Spleen (tissue), 7 donors: ENCODE measurements at regions not wholly inside any gene's neighbourhood (a gene's known extent, or its start where the extent isn't known, plus 50 kb on each side); places are given as distances from the start of the nearest gene placed in this dataset.

Experiments
- POLR2A ChIP-seq, 3 donors: fragments of 450-650 bp; IDR thresholded peaks; one replicate each; pipeline ENCODE4 v1.5.1; 2017; ENCODE audit warnings: antibody characterized with exemption in 3 of 3, mild to moderate bottlenecking in 1 of 3
- POLR2AphosphoS5 ChIP-seq, 3 donors: sonication (generic); formaldehyde crosslinking; IDR thresholded peaks; one replicate each; pipeline ENCODE4 v1.5.1; 2017; ENCODE audit warnings: antibody characterized with exemption in 3 of 3
- TF ChIP-seq, protein P1 (sequence below), 11 experiments: fragments of 200-600 bp in 7 of 11; fragments of 450-650 bp in 4 of 11; sonication (generic) in 4 of 11; IDR thresholded peaks in 8 of 11; conservative IDR thresholded peaks in 3 of 11; 1 replicate in 7 of 11; 2 replicates in 4 of 11; pipeline versions ENCODE4 v1.4.0 to v1.8.0; 2016 to 2021; ENCODE audit warnings: antibody characterized with exemption in 11 of 11, inconsistent platforms in 4 of 11, mild to moderate bottlenecking in 1 of 11
- donor health status: DM: no; HTN: no; CAD: no; lungs with moderate emphysema.
- donor health status: DM: no; HTN: no; CAD: no.
- donor health status: DM: no; HTN: no; CAD: no.

DNA sequence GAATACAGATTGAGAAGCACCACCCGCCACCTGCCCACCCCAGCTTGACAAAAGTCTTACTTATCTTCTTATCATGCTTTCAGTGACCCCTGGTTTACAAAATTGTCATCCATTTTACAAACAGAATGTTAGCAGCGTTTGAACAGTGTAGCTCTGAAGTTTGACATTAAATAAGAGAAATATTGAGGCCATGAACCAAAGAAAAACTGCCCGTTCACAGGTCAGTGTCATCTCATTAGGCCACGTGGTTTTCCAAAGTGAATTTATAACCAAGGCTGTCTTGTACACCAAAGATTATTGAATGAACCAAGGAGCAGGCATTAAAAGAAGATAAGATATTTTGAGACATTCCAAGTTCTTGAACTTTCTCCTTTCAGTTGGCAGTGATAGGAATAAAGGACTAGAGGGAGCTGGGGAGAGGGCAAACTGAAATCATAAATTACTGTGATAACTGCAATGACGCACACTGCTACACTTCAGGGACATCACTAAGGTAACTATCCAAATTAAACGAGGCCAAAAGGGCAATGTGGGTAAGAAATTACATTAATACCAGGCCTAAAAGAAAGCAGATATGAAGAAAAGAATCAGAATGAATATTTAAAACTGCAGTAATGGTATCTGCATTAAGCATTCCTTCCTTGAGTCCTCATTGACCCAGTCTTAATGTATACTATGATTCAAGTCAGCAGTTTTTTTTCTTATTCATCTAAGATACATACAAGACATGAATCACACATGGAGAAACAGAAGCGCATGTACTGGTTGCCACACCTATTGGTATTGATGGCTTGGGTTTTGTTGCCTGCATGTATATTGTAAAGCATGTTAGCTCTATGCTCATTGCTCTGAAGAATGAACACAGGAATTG is 159.8 kb upstream of the ARG1 start:
- TF ChIP-seq, protein P1, sequence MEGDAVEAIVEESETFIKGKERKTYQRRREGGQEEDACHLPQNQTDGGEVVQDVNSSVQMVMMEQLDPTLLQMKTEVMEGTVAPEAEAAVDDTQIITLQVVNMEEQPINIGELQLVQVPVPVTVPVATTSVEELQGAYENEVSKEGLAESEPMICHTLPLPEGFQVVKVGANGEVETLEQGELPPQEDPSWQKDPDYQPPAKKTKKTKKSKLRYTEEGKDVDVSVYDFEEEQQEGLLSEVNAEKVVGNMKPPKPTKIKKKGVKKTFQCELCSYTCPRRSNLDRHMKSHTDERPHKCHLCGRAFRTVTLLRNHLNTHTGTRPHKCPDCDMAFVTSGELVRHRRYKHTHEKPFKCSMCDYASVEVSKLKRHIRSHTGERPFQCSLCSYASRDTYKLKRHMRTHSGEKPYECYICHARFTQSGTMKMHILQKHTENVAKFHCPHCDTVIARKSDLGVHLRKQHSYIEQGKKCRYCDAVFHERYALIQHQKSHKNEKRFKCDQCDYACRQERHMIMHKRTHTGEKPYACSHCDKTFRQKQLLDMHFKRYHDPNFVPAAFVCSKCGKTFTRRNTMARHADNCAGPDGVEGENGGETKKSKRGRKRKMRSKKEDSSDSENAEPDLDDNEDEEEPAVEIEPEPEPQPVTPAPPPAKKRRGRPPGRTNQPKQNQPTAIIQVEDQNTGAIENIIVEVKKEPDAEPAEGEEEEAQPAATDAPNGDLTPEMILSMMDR (IDR thresholded peaks at IDR 0.05 in 8 of 11, conservative IDR thresholded peaks at IDR 0.05 in 3 of 11) = no peak
- TF ChIP-seq POLR2A (IDR thresholded peaks at IDR 0.05) (no peak), POLR2AphosphoS5 (IDR thresholded peaks at IDR 0.05) (no peak)
